ENCODE measurements at regions not wholly inside any gene's neighbourhood (a gene's known extent, or its start where the extent isn't known, plus 50 kb on each side); places are given as distances from the start of the nearest gene placed in this dataset.
A peak's percentile ranks its signal among the peaks of the same experiment; 100 is the strongest.
"Not testable (repeated sequence)": the region's sequence is repeated elsewhere in the genome, so short reads cannot be mapped to it uniquely, and the experiment has no call there.

- ATAC-seq: not testable (repeated sequence)
These were observed 140.9 kb downstream of the LIG4 start for GRCh38 chr13:108074429-108074828.

DNA sequence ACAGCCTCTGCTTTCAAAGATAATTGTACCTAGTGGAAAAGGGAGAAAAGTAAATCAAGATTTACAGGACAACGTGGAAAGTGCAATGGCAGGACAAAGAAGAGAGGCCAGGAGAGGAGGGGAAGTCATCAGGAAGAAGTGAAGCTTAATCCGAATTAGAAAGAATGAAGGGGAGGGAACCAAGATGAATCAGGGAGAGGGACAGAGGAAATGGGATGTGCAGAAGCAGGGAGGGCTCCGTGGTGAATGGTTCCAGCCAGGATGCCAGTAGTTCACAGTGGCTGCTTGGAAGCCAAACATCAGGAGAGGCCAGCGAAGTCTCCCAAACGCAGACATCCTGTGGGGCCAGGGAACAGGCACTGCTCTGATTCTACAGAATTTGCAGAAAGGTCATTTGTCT is 144.4 kb downstream of the LIG4 start:
- no peak for ATAC-seq

DNA sequence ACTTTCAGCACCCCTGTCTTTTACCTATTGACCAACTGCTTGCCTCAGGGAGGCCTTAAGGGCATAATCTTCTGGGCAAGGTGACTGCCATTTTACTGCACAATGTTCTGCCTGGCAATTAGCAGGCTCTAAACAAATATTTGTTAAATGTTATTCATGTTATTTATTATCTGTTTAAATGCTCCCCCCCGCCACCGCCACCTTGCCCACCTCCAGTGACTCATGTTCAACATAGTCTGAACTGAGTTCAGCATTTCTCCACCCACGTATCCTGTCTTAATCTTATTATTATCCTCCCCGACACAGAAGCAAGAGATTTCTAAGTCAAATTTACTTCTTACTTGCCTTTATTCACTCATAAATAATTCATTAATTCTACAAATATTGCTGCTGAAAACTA is 144.8 kb downstream of the LIG4 start:
- ATAC-seq: no peak

DNA sequence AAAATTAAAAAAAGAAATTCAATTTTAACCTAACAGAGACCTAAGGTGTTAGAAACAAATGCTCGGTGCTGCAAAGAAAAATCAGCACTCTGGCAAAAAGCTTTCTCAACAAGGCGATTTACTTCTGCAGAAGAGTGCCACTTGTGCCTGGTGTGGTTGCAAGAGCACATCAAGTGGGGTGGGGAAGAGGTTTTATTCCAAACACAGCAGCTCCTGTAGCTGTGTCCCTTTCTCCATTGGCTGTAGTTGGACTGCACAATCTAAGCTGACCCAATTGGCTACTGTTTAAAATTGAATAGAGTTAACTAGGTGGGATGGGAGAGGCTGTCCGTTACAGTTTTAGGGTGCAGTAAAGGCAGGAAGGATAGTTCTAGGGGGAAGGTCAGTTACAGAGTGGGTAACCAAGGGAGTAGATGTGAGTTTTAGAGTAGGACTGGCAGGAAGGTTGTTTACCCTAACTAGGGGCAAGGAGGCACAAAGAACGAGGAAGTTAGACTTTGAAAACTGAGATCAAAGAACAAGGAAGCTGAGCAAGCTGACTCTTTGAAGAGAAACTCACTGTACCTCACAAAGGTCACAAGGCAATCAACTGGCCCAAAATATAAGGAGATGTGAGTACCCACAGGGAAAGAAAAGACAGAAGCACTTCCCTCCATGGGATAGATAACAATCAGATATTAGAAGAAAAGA is 145.7 kb downstream of the LIG4 start:
- no peak for ATAC-seq

- not testable (repeated sequence) for ATAC-seq
These were observed 151.0 kb downstream of the LIG4 start for GRCh38 chr13:108064372-108064771.

DNA sequence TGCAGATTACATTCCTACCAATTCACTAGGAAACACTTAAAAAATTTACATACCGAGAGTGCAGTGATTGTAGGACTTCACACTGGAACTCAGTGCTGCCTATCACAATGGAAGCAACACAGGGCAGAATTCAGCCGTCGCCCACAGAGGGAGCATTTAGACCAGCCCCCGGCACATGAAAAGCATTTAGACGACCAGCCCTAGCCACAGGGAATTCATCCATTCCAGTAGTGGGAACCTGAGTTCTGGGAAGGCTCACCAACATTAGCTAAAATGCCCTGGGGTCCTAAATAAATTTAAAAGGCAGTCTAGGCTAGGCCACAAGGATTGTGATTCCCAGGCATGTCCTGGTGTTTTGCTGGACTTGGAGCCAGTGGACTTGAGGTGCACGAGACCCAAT is 155.2 kb downstream of the LIG4 start:
- ATAC-seq: no peak

DNA sequence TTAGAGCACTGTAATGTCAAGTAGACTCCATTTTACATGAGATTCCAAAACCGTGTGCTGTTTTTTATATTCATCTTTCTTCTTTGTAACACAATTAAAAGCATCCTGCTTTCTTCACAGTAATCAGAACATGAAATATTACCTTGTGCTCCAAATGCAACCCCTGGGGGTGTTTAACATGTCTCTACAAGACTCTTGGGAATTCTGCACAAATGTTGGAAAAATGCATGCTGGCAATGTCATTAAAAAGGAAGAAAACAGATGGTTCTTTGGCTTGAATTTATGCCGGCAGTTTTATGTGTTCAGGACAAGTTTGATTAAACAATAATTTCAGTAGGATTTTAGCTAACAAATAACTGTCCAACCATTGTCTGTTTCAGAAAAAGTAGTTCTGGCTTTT is 159.1 kb downstream of the LIG4 start:
- no peak for ATAC-seq

- no peak for ATAC-seq
These were observed 166.1 kb downstream of the LIG4 start for GRCh38 chr13:108049211-108049610.

GRCh38 chr13:108044954-108045353 is 170.4 kb downstream of the LIG4 start:
- no peak for ATAC-seq

GRCh38 chr13:108042866-108043265 is 172.5 kb downstream of the LIG4 start:
- ATAC-seq: not testable (repeated sequence)

DNA sequence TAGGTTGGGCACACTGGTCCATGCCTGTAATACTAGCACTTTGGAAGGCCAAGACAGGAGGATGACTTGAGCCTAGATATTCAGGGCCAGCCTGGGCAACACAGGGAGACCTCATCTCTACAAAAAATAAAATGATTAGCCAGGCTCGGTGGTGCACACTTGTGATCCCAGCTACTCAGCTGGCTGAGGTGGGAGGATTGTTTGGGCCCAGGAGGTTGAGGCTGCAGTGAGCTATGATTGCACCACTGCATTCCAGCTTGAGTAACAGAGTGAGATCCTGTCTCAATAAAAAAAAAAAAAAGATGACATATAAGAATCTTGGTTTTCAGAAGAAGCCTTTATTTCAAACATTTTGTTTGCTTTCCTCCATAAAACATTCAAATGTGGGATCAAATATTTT is 178.0 kb downstream of the LIG4 start:
- ATAC-seq: no peak

- ATAC-seq: no peak
These were observed 178.9 kb downstream of the LIG4 start for GRCh38 chr13:108036411-108036932.

DNA sequence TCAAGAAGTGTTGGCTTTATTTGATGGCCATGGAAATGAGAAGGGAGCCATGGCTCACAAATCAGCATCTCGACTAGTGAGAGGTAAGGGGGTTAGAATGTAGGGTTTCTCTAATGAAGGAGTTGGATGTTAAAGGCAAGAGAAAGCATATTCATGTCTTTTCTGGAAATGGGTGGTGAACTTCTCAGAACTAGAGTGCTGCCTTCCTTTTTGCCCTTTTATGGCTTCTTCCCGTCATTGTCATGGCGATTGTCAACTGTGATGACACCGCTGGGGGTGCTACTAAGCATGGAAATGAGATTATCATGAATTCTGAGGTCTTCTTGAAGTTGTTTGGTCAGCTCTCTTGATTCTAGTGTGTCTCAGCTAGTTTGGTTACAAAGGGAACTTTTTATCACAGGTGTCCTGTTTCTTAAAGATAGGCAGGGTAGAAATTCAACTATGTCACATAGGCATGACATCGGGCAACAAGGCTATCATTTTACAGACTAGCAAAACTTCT is 180.4 kb downstream of the LIG4 start:
- ATAC-seq: no peak

GRCh38 chr13:108033800-108034707 is 181.3 kb downstream of the LIG4 start:
- ATAC-seq: no peak

DNA sequence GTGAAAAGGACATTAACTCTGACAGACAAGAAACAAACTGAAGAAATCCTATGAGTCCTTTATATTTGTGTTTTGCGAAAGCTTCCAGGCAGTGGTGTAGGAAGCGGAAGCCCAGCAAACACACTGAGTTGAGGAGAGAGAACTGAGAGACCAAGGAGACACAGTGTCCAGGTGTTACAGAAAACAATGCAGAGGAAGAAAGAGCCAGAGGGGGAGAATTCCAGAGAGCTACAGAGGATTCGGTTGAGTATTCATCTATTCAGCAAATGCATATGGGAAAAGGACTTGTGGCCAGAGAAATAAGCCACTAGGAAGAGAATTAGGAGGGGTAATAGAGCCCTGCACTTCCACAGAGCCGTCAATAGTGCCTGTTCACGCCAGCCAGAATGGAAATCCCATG is 183.5 kb downstream of the LIG4 start:
- no peak for ATAC-seq

- ATAC-seq: no peak
These were observed 184.6 kb downstream of the LIG4 start for GRCh38 chr13:108030769-108031168.

DNA sequence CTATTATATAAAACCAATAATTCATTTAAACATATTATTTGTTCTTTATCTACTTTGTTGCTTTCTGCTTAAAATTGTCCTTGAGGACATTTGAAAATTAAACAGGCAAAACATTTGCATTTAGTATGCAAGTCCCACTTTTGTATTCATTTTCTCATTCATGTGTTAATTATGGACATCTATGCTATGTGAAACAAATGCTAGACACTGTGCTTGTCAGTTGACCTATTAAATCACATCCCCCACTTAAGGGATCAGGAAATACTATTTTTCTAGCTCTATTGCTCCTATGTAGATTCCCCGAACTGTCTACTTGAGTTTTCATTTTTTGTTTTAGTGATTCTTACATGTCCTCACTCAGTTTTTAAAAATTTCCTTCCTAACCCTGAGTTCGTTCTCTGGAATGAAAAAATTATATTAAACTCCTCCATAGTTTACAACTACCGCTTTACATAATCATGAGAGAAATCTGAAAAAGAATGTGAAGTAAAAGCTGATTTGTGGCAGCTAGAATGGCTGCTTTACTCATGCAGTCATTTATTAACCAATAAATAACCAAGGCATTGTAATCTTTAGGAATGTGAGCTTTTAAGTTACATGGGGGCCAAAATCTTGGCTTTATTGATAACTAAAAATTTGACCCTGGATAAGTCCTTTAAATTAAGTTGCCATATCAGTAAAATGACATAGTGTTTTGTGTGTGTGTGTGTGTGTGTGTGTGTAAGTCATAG is 188.5 kb downstream of the LIG4 start:
- ATAC-seq: no peak

DNA sequence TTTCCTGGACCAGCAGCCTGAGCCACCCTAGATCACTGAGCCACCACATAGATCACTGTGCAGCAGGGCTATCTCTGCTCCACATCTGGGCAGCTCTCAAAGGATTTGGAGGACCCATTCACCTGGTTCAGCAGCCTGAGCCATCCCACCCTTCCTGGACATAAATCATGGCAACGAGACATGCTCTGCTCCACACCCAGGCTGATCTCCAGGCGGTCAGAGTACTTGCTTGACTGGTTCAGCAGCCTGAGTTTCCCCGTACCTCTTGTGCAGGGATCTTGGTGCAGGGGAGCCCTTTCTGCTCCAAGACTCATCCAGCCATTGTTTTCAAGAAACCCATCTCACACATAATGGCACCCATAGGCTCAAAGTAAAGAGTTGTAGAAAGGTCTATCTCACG is 195.3 kb downstream of the LIG4 start:
- peak; percentile 23 for ATAC-seq

DNA sequence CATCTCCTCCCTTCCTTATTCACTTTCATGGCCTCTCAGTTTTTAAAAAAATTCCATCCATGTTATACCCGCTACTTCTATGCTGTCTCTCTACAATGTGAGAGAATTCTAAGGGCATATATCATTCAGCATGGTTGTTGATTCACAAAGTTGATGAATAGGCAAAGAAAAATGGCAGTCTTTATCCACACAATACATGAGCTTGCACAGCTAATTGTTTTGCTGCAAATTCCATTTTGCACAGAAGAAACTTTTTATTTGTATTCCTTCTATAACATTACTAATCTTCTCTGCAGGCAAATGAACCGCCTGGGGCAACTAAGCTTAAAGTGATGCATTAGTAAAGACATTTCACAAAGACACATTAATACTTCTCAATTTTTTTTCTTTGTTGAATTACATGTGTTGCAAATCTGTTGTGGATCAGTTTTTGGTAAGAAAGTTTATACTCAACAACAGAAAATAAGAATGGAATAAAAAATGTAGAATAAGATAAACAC is 196.9 kb downstream of the LIG4 start:
- ATAC-seq: no peak

DNA sequence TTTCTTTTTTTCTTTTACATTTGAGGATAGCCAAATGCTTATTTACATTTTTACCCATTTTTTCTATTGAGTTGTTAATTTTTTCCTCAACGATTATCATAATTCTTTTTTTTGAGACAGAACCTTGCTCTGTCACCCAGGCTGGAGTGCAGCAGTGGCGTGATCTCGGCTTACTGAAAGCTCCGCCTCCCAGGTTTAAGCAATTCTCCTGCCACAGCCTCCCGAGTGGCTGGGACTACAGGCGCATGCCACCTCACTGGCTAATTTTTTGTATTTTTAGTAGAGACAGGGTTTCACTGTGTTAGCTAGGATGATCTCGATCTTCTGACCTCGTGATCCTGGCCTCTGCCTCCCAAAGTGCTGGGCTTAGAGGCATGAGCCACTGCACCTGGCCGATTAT is 208.7 kb downstream of the LIG4 start:
- ATAC-seq: no peak

DNA sequence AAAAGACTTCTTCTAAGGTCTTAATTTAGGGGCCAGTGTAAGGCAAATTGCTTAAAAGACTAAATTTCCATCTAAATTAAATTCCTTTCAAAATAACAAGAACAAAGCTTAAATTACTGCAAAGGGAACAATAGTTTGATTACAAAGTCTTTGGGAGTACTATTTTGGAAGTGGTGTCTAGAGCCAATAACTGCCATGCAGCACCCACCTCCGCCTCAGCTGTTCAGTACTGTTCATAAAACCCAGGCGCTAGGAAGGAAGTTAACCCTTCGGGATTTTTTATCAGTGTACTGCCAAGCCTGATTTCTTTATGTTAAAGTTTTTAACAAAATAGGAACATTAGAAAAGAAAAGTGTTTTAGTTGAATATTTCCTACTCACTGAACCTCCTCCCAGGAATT is 210.1 kb downstream of the LIG4 start:
- ATAC-seq: no peak

- ATAC-seq: no peak
These were observed 211.7 kb downstream of the LIG4 start for GRCh38 chr13:108003626-108004025.

DNA sequence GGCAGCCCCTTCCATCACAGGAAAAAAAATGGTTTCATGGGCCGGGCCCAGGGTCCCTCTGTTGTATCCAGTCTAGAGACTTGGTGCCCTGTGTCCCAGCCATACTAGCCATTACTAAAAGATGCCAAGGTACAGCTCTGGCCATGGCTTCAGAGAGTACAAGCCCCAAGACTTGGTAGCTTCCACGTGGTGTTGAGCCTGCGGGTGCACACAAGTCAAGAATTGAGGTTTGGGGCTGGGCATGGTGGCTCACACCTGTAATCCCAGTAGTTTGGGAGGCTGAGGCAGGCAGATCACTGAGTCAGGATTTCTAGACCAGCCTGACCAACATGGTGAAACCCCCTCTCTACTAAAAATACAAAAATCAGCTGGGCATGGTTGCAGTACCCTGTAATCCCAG is 214.3 kb downstream of the LIG4 start:
- no peak for ATAC-seq

All from esophagus mucosa (tissue), 1 donor.